DOHH2 (cell line): ENCODE measurements at regions not wholly inside any gene's neighbourhood (a gene's known extent, or its start where the extent isn't known, plus 50 kb on each side); places are given as distances from the start of the nearest gene placed in this dataset.

ENCODE experiments used
- CTCF ChIP-seq: fragments of 200-600 bp; sonication (generic); IDR thresholded peaks from one replicate; pipeline ENCODE4 v1.5.1; 2014; ENCODE audit warnings: antibody characterized with exemption, mild to moderate bottlenecking, low read depth, low read length; ENCODE audit not compliant: poor library complexity, severe bottlenecking
- EZH2phosphoT487 ChIP-seq: fragments of 200-600 bp; sonication (generic); IDR thresholded peaks from 2 replicates; pipeline ENCODE4 v1.6.1; 2017; ENCODE audit warnings: borderline replicate concordance, mild to moderate bottlenecking, antibody characterized with exemption, low read length, moderate library complexity, mixed read lengths

- TF ChIP-seq CTCF (no peak), EZH2phosphoT487 (no peak)
Measured at GRCh38 chr17:73798111-73798748, 154.0 kb upstream of the SDK2 start.
